ENCODE measurements at regions not wholly inside any gene's neighbourhood (a gene's known extent, or its start where the extent isn't known, plus 50 kb on each side); places are given as distances from the start of the nearest gene placed in this dataset.

DNA sequence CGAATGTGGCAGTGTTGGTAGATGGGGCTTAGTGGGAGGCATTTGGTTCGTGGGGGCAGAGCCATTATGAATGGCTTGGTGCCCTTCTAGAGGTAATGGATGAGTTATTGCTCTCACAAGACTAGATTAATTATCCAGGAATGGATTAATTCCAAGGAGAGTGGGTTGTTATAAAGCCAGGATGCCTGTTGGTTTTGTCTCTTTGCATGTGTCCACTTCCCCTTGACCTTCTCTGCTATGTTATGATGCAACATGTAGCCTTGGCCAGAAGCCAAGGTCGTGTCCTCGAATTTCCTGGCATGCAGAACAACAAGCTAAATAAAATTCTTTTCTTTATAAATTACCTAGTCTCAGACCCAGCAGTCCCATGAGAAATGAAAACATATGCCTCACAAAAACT lies 111.2 kb upstream of the PLS3 start:
- no peak for TF ChIP-seq CTCF (IDR thresholded peaks at IDR 0.05)
- Histone ChIP-seq H3K9me3 (no peaks in the 10 kb centered on the region), H3K36me3 (no peaks in the 10 kb centered on the region), H3K27ac (no peak overlapping the region), H3K27me3 (no peaks in the 10 kb centered on the region), H3K4me3 (no peak overlapping the region), H3K4me1 (peaks cover 0 to under 1% (median 0%) of the 10 kb centered on the region in 4 donors)
- intact Hi-C loops (cut with DNase I; ENCODE audit: low total_unique reads): no loop called here
- peak; percentile 36 to 69 for DNase-seq

GRCh38 chrX:115452251-115452650 lies 108.7 kb upstream of the PLS3 start:
- H3K4me1 ChIP-seq: peaks cover 0 to 5% (median 1%) of the 10 kb centered on the region in 4 donors
- no peak for TF ChIP-seq CTCF (IDR thresholded peaks at IDR 0.05)
- H3K27me3 ChIP-seq: no peaks in the 10 kb centered on the region
- no peak overlapping the region for H3K4me3 ChIP-seq
- DNase-seq: no peak
- intact Hi-C loops (cut with DNase I; ENCODE audit: low total_unique reads): no loop called here
- no peaks in the 10 kb centered on the region for H3K9me3 ChIP-seq
- no peaks in the 10 kb centered on the region for H3K36me3 ChIP-seq
- no peak overlapping the region for H3K27ac ChIP-seq

DNA sequence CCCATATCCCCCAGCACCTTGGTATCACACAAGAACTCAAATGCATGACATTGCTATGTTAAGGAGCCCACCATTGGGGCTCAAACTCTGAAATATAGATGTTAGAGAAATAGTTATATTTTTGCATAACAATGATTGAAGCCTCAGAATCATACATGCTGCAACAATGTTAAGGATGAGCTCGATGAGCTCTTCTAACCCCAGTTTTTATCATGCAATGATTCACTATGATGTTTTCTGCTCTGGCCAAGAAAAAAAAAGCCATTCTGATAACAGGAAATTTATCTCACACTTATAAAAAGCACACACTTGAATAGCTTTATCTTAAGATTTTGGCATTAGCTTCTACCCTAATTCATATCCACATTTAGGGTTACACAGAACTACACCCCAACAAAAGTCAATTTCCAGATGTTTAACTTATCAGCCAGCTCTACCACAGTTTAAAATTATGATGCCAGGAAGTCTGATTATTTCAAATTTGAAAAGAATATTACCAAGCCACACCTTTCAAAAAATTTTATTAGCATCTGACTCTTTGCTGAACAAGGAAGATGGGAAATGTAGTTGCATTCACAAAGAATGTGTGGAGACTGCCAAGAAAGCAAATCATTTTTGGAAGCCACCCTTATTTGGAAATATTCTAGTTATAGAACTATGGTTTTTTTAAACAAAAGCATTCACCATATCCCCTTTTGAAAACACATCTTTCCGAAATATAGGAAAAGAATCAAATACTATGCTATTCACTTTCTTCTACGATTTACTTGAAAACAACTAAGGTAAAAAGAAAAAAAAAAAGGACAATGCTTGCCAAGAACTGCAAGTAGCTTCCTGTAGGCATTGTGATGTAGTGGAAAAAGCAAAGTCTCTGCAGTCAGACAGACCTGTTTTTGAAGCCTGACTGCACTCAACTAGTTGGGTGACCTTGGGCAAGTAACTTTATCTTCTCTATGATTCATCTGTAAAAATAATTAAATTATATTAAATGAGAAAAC lies 100.8 kb upstream of the PLS3 start:
- H3K4me3 ChIP-seq: no peak overlapping the region
- DNase-seq: no peak
- TF ChIP-seq CTCF (IDR thresholded peaks at IDR 0.05): no peak
- H3K27ac ChIP-seq: peak overlapping the region; percentile 52 to 57
- H3K27me3 ChIP-seq: no peaks in the 10 kb centered on the region
- intact Hi-C loops (cut with DNase I; ENCODE audit: low total_unique reads): no loop called here
- peaks cover 0 to 24% (median 2%) of the 10 kb centered on the region in 4 donors for H3K4me1 ChIP-seq
- H3K36me3 ChIP-seq: no peaks in the 10 kb centered on the region
- H3K9me3 ChIP-seq: no peaks in the 10 kb centered on the region

- intact Hi-C loops (cut with DNase I; ENCODE audit: low total_unique reads): no loop called here
- H3K4me1 ChIP-seq: peaks cover 0 to 21% (median 2%) of the 10 kb centered on the region in 4 donors
- DNase-seq: no peak
- H3K4me3 ChIP-seq: no peak overlapping the region
- H3K36me3 ChIP-seq: no peaks in the 10 kb centered on the region
- TF ChIP-seq CTCF (IDR thresholded peaks at IDR 0.05): no peak
- no peaks in the 10 kb centered on the region for H3K9me3 ChIP-seq
- no peaks in the 10 kb centered on the region for H3K27me3 ChIP-seq
- peak overlapping the region in 1 of 2 donors; percentile 57 for H3K27ac ChIP-seq
Measured at GRCh38 chrX:115462406-115462805, 98.6 kb upstream of the PLS3 start.

- Histone ChIP-seq H3K27me3 (no peaks in the 10 kb centered on the region), H3K4me3 (no peak overlapping the region), H3K36me3 (no peaks in the 10 kb centered on the region), H3K9me3 (no peaks in the 10 kb centered on the region), H3K27ac (no peak overlapping the region), H3K4me1 (no peaks in the 10 kb centered on the region)
- intact Hi-C loops (cut with DNase I; ENCODE audit: low total_unique reads): no loop called here
- no peak for DNase-seq
- TF ChIP-seq CTCF (IDR thresholded peaks at IDR 0.05): no peak
Measured at GRCh38 chrX:115467961-115468360, 93.0 kb upstream of the PLS3 start.
